Keratinocyte (primary cell): ENCODE measurements at regions not wholly inside any gene's neighbourhood (a gene's known extent, or its start where the extent isn't known, plus 50 kb on each side); places are given as distances from the start of the nearest gene placed in this dataset.

Experiments
- DNase-seq: peaks from one replicate; pipeline ENCODE4 v3.0.0-alpha.2; 2011; ENCODE audit warnings: low read depth, missing footprints, low spot score
- FAIRE-seq: peaks from 2 replicates; lab custom pipeline; 2011; peaks lifted over from hg19 to GRCh38; lab: Jason Lieb, UNC
- H2AFZ ChIP-seq: 2 replicates; pipeline ENCODE4 v1.6.0; 2012; ENCODE audit warnings: low read length, control low read depth, inconsistent platforms; ENCODE audit not compliant: control insufficient read depth
- H3K27ac ChIP-seq: 2 replicates; pipeline ENCODE4 v1.5.1; 2011; ENCODE audit warnings: low read length; ENCODE audit not compliant: control insufficient read depth, insufficient read depth
- H3K27me3 ChIP-seq: 3 replicates; pipeline ENCODE4 v1.6.0; 2011; ENCODE audit warnings: low read length; ENCODE audit not compliant: control insufficient read depth, insufficient read depth; ENCODE audit errors: extremely low read depth
- H3K36me3 ChIP-seq, 2 experiments: 2 replicates in 1 of 2; 3 replicates in 1 of 2; pipeline ENCODE4 v1.5.1; 2011; ENCODE audit warnings: low read length in 2 of 2, mild to moderate bottlenecking in 1 of 2; ENCODE audit not compliant: control insufficient read depth in 2 of 2, insufficient read depth in 2 of 2; ENCODE audit errors: extremely low read depth in 1 of 2
- H3K4me1 ChIP-seq: 3 replicates; pipeline ENCODE4 v1.5.1; 2011; ENCODE audit warnings: low read length; ENCODE audit not compliant: control insufficient read depth, insufficient read depth; ENCODE audit errors: extremely low read depth
- H3K4me2 ChIP-seq: 3 replicates; pipeline ENCODE4 v1.6.0; 2011; ENCODE audit warnings: low read depth, low read length; ENCODE audit not compliant: control insufficient read depth, insufficient read depth; ENCODE audit errors: extremely low read depth
- H3K4me3 ChIP-seq, 3 experiments: fragments of 200-600 bp in 1 of 3; sonication (generic) in 1 of 3; 2 replicates in 2 of 3; 3 replicates in 1 of 3; pipeline ENCODE4 v1.5.1; 2011 to 2016; ENCODE audit warnings: low read length in 3 of 3, mild to moderate bottlenecking in 3 of 3, control low read depth in 2 of 3, inconsistent platforms in 1 of 3, low read depth in 1 of 3, mixed read lengths in 1 of 3, mixed run types in 1 of 3, moderate library complexity in 1 of 3; ENCODE audit not compliant: control insufficient read depth in 2 of 3, insufficient read depth in 2 of 3; ENCODE audit errors: extremely low read depth in 1 of 3
- H3K79me2 ChIP-seq: 2 replicates; pipeline ENCODE4 v1.6.0; 2012; ENCODE audit warnings: low read length; ENCODE audit not compliant: control insufficient read depth, insufficient read depth
- H3K9ac ChIP-seq: 3 replicates; pipeline ENCODE4 v1.6.0; 2011; ENCODE audit warnings: low read length; ENCODE audit not compliant: control insufficient read depth, insufficient read depth; ENCODE audit errors: extremely low read depth
- H3K9me1 ChIP-seq: 3 replicates; pipeline ENCODE4 v1.6.0; 2011; ENCODE audit warnings: low read length; ENCODE audit not compliant: control insufficient read depth, insufficient read depth; ENCODE audit errors: extremely low read depth
- H3K9me3 ChIP-seq: 2 replicates; pipeline ENCODE4 v1.5.1; 2012; ENCODE audit warnings: low read depth, low read length; ENCODE audit not compliant: control insufficient read depth
- H4K20me1 ChIP-seq: 3 replicates; pipeline ENCODE4 v1.6.0; 2011; ENCODE audit warnings: low read length; ENCODE audit not compliant: control insufficient read depth, insufficient read depth; ENCODE audit errors: extremely low read depth
- CTCF ChIP-seq, 3 experiments: IDR thresholded peaks in 1 of 3; conservative IDR thresholded peaks in 1 of 3; optimal IDR thresholded peaks in 1 of 3; 2 replicates in 2 of 3; 3 replicates in 1 of 3; pipeline versions ENCODE3 to v1.5.1; 2011; ENCODE audit warnings: low read length in 3 of 3, mild to moderate bottlenecking in 3 of 3, moderate library complexity in 2 of 3, control low read depth in 1 of 3, inconsistent platforms in 1 of 3; ENCODE audit not compliant: insufficient read depth in 2 of 3; ENCODE audit errors: extremely low read depth in 1 of 3
- EZH2 ChIP-seq: IDR thresholded peaks from one replicate; pipeline ENCODE4 v1.6.1; 2012; ENCODE audit warnings: inconsistent platforms, mild to moderate bottlenecking, low read length, moderate library complexity
- dilution Hi-C: fragments of 300-500 bp; cut with MboI; formaldehyde crosslinking; loops from one replicate; pipeline ENCODE4 v1.7.0; 2020; ENCODE audit warnings: low sequenced_read_pairs; ENCODE audit not compliant: extremely low pct_ligation_motif_present

- H3K4me1 ChIP-seq = no peaks in the 10 kb centered on the region
- no peak overlapping the region for H2AFZ ChIP-seq
- H3K4me2 ChIP-seq = no peak overlapping the region
- no peaks in the 10 kb centered on the region for H3K27me3 ChIP-seq
- dilution Hi-C loops = no loop called here
- no peak overlapping the region for H3K9ac ChIP-seq
- H3K9me3 ChIP-seq = no peaks in the 10 kb centered on the region
- no peaks in the 10 kb centered on the region for H3K36me3 ChIP-seq
- no peak overlapping the region for H3K4me3 ChIP-seq
- no peaks in the 10 kb centered on the region for H4K20me1 ChIP-seq
- TF ChIP-seq CTCF (optimal IDR thresholded peaks at IDR 0.05 in 1 of 3, IDR thresholded peaks at IDR 0.05 in 1 of 3, conservative IDR thresholded peaks at IDR 0.05 in 1 of 3; ENCODE audit: extremely low read depth in 1 of 3, insufficient read depth in 2 of 3, low read length in 3 of 3) = no peak
- TF ChIP-seq EZH2 = no peak
- H3K79me2 ChIP-seq = no peaks in the 10 kb centered on the region
- DNase-seq (no peak), FAIRE-seq (no peak)
- no peak overlapping the region for H3K27ac ChIP-seq
- H3K9me1 ChIP-seq = no peaks in the 10 kb centered on the region
Observed at GRCh38 chr4:10203851-10204250, 87.3 kb upstream of the WDR1 start.

GRCh38 chr4:10201381-10202223, 85.0 kb upstream of the WDR1 start:
- Histone ChIP-seq H3K79me2 (no peaks in the 10 kb centered on the region), H3K4me1 (no peaks in the 10 kb centered on the region), H3K36me3 (no peaks in the 10 kb centered on the region), H3K4me3 (no peak overlapping the region), H4K20me1 (no peaks in the 10 kb centered on the region), H3K9me3 (no peaks in the 10 kb centered on the region), H3K9me1 (no peaks in the 10 kb centered on the region), H3K4me2 (no peak overlapping the region), H3K9ac (no peak overlapping the region), H2AFZ (no peak overlapping the region), H3K27ac (no peak overlapping the region), H3K27me3 (no peaks in the 10 kb centered on the region)
- DNase-seq (no peak), FAIRE-seq (no peak)
- dilution Hi-C loops = no loop called here
- TF ChIP-seq CTCF (optimal IDR thresholded peaks at IDR 0.05 in 1 of 3, IDR thresholded peaks at IDR 0.05 in 1 of 3, conservative IDR thresholded peaks at IDR 0.05 in 1 of 3; ENCODE audit: extremely low read depth in 1 of 3, insufficient read depth in 2 of 3, low read length in 3 of 3) (no peak), EZH2 (no peak)
